Right ventricle myocardium inferior (tissue), 1 donor: ENCODE measurements at regions not wholly inside any gene's neighbourhood (a gene's known extent, or its start where the extent isn't known, plus 50 kb on each side); places are given as distances from the start of the nearest gene placed in this dataset.

Experiments
- ATAC-seq: fragments of 200-7000 bp; cut with Tn5 transposase; one replicate; pipeline ENCODE4 v1.9.1; 2020; ENCODE audit warnings: mild to moderate bottlenecking, moderate library complexity
- DNase-seq: peaks from one replicate; pipeline ENCODE4 v3.0.0; 2021; ENCODE audit errors: missing footprints
- intact Hi-C: fragments of 100-400 bp; cut with DNase I; formaldehyde crosslinking; loops from one replicate; pipeline ENCODE4 v1.11.0; 2022
- donor health status: DM: no; HTN: yes; CAD: no; lungs with severe emphysema.

DNA sequence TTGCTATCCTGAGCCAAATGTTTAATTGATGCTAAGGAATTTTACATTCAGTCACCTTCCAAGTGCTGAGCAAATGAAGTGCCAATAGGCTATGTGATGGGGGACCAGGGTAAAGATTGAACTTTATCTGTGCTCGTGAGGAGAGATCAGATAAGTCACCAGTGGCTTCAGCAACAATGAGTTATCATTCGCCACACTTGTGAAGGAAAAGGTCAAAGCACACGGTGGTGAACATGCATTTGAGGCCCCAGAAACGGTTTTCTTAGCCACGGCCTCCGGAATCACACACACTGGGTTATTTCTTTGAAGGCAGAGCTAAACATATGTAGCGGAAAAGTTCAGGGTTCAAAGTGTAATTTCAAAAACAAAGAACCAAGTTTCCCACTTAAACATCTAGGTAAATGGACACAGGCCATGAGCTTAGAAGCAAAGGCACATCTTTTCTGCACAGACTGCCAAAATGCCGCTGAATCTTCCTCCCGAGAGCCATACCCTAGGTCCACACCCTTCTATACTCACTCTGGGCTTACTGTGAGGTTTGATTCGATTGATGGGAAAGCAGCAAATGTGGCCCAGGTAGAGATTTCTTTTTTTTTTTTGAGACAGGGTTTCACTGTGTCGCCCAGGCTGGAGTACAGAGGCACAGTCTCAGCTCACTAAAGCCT, 268.5 kb downstream of the SHQ1 start:
- intact Hi-C loops = no loop called here
- no peak for DNase-seq
- no peak for ATAC-seq

- DNase-seq (no peak), ATAC-seq (no peak)
- intact Hi-C loops = no loop called here
Observed at GRCh38 chr3:72579191-72579580, 269.1 kb downstream of the SHQ1 start.

DNA sequence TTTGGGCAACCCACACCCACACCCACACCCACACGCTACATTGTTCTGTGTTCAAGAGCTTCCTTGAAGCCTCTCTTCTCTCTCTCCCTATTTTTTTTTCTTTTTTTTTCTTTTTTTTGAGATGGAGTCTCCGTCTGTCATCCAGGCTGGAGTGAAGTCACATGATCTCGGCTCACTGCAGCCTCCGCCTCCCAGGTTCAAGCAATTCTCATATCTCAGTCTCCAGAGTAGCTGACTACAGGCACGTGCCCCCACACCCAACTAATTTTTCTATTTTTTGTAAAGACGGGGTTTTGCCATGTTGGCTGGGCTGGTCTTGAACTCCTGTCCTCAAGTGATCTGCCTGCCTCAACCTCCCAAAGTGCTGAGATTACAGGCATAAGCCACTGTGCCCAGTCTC, 271.1 kb downstream of the SHQ1 start:
- intact Hi-C loops = no loop called here
- no peak for DNase-seq
- ATAC-seq = no peak

- ATAC-seq (no peak), DNase-seq (no peak)
- intact Hi-C loops = no loop called here
Observed at GRCh38 chr3:72576563-72576962, 271.7 kb downstream of the SHQ1 start.

DNA sequence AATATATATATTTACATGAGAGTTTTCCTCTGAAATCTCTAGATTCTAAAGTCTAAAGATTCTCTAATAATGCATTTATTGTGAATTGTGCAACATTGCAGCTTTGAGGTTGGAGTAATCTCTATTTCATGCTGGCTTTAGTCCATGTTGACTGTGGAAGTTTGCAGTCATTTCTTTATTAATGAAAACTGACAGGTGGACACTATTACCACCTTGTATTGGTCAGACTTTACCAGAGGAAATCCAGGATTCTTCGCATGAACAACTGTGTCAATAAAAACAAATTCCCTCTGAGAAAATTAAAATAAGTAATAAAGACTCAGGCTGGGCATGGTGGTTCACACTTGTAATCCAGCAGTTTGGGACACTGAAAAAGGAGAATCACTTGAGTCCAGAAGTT, 274.1 kb downstream of the SHQ1 start:
- no peak for DNase-seq
- ATAC-seq = no peak
- intact Hi-C loops = no loop called here

GRCh38 chr3:72573051-72573450, 275.2 kb downstream of the SHQ1 start:
- ATAC-seq (no peak), DNase-seq (no peak)
- intact Hi-C loops = no loop called here

- DNase-seq = no peak
- intact Hi-C loops = no loop called here
- no peak for ATAC-seq
Observed at GRCh38 chr3:72572489-72573007, 275.7 kb downstream of the SHQ1 start.

GRCh38 chr3:72571638-72572114, 276.6 kb downstream of the SHQ1 start:
- DNase-seq (no peak), ATAC-seq (no peak)
- intact Hi-C loops = no loop called here

DNA sequence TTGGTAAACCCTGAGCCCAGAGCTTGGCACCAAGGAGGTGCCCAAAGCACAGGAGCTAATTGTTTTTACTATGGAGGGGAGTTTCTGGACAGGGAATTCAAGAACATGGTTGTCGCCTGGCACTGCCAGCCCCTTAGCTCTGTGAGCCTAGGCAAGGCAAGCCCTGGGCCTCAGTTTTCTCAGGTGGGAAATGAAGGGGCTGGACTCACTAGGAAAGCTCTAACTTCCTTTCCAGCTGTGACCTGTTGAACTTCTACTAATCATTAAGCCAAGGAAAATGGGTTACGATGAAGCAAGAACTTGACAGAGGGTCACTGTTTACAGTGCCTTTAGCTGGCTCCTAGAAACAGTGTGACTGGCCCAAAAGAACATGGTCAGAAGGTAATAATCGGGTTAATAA, 277.2 kb downstream of the SHQ1 start:
- no peak for ATAC-seq
- no peak for DNase-seq
- intact Hi-C loops = no loop called here

DNA sequence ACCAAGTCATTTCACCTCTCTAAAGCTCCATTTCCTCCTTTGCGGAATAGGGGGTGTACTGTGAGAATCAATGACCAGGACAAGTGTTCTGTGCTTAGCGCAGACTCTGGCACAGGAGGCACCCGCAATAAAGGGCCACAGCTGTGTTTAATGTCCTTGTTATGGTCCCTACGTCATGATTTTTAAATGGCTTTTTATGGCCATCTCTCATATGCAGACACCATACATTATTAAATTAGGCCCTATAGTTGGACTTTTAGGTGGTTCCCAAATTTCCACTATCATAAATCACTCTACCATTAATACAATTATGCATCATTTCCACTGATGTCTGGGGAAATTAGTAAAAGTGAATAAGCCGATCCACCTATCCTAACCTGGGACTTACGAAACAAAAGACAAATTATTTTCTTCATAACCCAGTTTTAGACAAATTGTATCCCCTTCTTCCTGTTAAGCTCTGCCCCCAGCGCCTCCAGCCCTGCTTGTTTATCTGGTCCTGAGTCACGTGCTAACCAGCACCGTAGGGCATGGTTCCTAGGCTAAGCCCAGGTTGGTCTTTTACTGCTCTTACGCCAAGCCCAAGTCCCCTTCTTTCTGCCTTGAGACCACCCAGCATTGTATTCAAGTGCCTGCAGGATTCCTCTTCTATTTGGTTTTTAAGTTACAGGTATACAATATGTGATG, 278.3 kb downstream of the SHQ1 start:
- intact Hi-C loops = no loop called here
- no peak for ATAC-seq

DNA sequence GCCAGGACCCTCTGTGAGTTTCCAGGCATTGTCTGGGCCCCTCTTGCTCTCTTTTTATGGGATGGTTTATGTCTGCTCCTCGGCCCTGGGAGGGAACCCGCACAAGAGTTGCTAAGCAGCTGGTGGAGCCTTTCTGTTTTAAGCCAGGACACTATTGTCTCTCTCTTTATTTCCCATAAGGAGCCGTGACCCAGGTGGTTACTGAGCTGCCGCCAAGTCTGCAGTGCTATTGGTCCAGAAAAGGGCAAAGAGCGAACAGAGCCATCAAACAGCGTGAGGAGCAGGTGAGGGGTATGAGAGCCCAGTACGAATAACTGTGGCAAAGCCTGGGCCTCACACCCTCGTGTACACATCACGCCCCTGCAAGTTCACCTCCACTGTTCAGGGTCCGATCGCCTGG, 280.2 kb downstream of the SHQ1 start:
- intact Hi-C loops = no loop called here
- DNase-seq = no peak
- ATAC-seq = no peak

More for the DNA sequence above, 278.3 kb downstream of the SHQ1 start:
- DNase-seq = no peak

GRCh38 chr3:72567474-72567873, 280.8 kb downstream of the SHQ1 start:
- DNase-seq = no peak
- intact Hi-C loops = no loop called here
- peak; percentile 48 for ATAC-seq

- DNase-seq (no peak), ATAC-seq (no peak)
- intact Hi-C loops = no loop called here
Observed at GRCh38 chr3:72565593-72565992, 282.7 kb downstream of the SHQ1 start.

- ATAC-seq (no peak), DNase-seq (no peak)
- intact Hi-C loops = no loop called here
Observed at GRCh38 chr3:72563690-72564370, 284.4 kb downstream of the SHQ1 start.

GRCh38 chr3:72560846-72561675, 287.2 kb downstream of the SHQ1 start:
- ATAC-seq = no peak
- DNase-seq = no peak
- intact Hi-C loops = no loop called here

- ATAC-seq (no peak), DNase-seq (no peak)
- intact Hi-C loops = no loop called here
Observed at GRCh38 chr3:72559385-72559784, 288.9 kb downstream of the SHQ1 start.

DNA sequence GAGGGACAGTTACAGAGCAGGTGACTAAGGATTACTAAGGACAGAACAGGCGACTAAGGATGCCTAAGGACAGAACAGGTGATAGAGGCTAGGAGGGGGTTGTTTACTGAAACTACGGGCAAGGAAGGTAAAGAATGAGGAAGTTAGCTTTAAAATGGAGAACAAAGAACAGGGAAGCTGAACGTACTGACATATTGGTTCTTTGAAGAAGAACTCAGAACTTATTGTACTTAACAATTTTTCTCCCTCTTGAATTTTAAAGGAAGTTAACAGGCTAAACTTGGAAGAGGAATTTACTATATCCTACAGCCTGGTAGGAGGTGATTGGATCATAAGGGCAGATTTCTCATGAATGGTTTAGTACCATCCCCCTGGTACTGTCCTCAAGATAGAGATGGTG, 290.2 kb downstream of the SHQ1 start:
- DNase-seq = no peak
- ATAC-seq = no peak
- intact Hi-C loops = no loop called here

DNA sequence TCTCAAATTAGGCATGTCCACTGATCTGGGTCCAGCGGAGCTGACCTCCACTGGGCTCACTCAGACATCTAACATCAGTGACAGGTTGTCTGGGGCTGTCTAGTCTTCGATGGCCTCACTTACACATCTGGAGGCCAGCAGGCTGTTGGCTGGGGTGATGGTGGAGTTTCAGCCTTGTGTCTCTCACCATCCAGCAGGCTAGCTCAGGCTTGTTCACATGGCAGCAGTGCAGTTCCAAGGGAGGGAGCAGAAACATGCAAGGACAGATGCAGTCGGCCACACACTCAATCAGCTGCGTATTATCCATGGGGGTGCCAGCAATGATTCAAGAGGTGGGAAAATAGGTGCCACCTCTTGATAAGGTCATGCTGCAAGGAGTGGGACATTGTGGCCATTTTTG, 292.5 kb downstream of the SHQ1 start:
- intact Hi-C loops = no loop called here
- no peak for ATAC-seq
- no peak for DNase-seq

GRCh38 chr3:72554689-72555088, 293.6 kb downstream of the SHQ1 start:
- intact Hi-C loops = no loop called here
- DNase-seq = no peak
- ATAC-seq = no peak
